OCI-LY1 (cell line): ENCODE measurements at regions not wholly inside any gene's neighbourhood (a gene's known extent, or its start where the extent isn't known, plus 50 kb on each side); places are given as distances from the start of the nearest gene placed in this dataset.

Experiments used
- H2AFZ ChIP-seq: fragments of 200-600 bp; sonication (generic), shearing (Covaris generic); 2 replicates; pipeline ENCODE4 v1.6.0; 2014; ENCODE audit warnings: antibody characterized with exemption, mild to moderate bottlenecking, low read length
- H3F3A ChIP-seq: fragments of 200-600 bp; sonication (generic), shearing (Covaris generic); 2 replicates; pipeline ENCODE4 v1.6.0; 2014; ENCODE audit warnings: mild to moderate bottlenecking, antibody characterized with exemption, low read length, moderate library complexity; ENCODE audit not compliant: insufficient read depth
- H3K27ac ChIP-seq: fragments of 200-600 bp; sonication (generic); 2 replicates; pipeline ENCODE4 v1.5.1; 2014; ENCODE audit warnings: low read length, mixed run types, mild to moderate bottlenecking, low read depth; ENCODE audit not compliant: poor library complexity, severe bottlenecking
- H3K27me3 ChIP-seq: fragments of 200-600 bp; sonication (generic); 2 replicates; pipeline ENCODE4 v1.6.0; 2014; ENCODE audit warnings: antibody characterized with exemption, mild to moderate bottlenecking, low read length, moderate library complexity; ENCODE audit not compliant: insufficient read depth
- H3K36me3 ChIP-seq: fragments of 200-600 bp; sonication (generic); 2 replicates; pipeline ENCODE4 v1.6.1; 2014; ENCODE audit warnings: mild to moderate bottlenecking, antibody characterized with exemption, low read length, moderate library complexity, mixed read lengths; ENCODE audit not compliant: insufficient read depth
- H3K4me1 ChIP-seq: fragments of 200-600 bp; sonication (generic); 2 replicates; pipeline ENCODE4 v1.5.1; 2014; ENCODE audit warnings: mild to moderate bottlenecking, low read length, moderate library complexity; ENCODE audit not compliant: insufficient read depth, severe bottlenecking
- H3K4me2 ChIP-seq: fragments of 200-600 bp; sonication (generic), shearing (Covaris generic); 2 replicates; pipeline ENCODE4 v1.6.1; 2014; ENCODE audit warnings: low read length
- H3K4me3 ChIP-seq: fragments of 200-600 bp; sonication (generic); 2 replicates; pipeline ENCODE4 v1.5.1; 2014; ENCODE audit warnings: low read length, low read depth, mild to moderate bottlenecking, mixed read lengths; ENCODE audit not compliant: poor library complexity, severe bottlenecking
- H3K79me2 ChIP-seq: fragments of 200-600 bp; shearing (Covaris generic); 2 replicates; pipeline ENCODE4 v1.6.1; 2016; ENCODE audit warnings: mixed run types, low read length, mixed read lengths; ENCODE audit not compliant: insufficient read depth
- H3K9ac ChIP-seq: fragments of 200-600 bp; sonication (generic), shearing (Covaris generic); 2 replicates; pipeline ENCODE4 v1.6.1; 2014; ENCODE audit warnings: mild to moderate bottlenecking, low read length, mixed read lengths
- H3K9me2 ChIP-seq: fragments of 200-600 bp; sonication (generic), shearing (Covaris generic); 2 replicates; pipeline ENCODE4 v1.6.1; 2014; ENCODE audit warnings: low read depth, mild to moderate bottlenecking, low read length, mixed read lengths
- H3K9me3 ChIP-seq: fragments of 200-600 bp; shearing (Covaris generic); 2 replicates; pipeline ENCODE4 v1.6.1; 2014; ENCODE audit warnings: low read length, mixed read lengths
- H4K20me1 ChIP-seq: fragments of 200-600 bp; sonication (generic), shearing (Covaris generic); 2 replicates; pipeline ENCODE4 v1.6.0; 2016; ENCODE audit warnings: mild to moderate bottlenecking, low read length; ENCODE audit not compliant: insufficient read depth
- CTCF ChIP-seq: fragments of 200-600 bp; sonication (generic), shearing (Covaris generic); IDR thresholded peaks from 2 replicates; pipeline ENCODE4 v1.5.1; 2017; ENCODE audit warnings: mild to moderate bottlenecking, antibody characterized with exemption, low read length, moderate library complexity, mixed read lengths
- EZH2 ChIP-seq: fragments of 200-600 bp; sonication (generic), shearing (Covaris generic); IDR thresholded peaks from 2 replicates; pipeline ENCODE4 v1.8.0; 2017; ENCODE audit warnings: borderline replicate concordance, mixed run types, mild to moderate bottlenecking, antibody characterized with exemption, low read length, moderate library complexity, mixed read lengths

GRCh38 chr14:26175658-26176057 lies 422.2 kb downstream of the NOVA1 start:
- Histone ChIP-seq H3F3A (no peaks in the 10 kb centered on the region), H3K9me2 (no peaks in the 10 kb centered on the region), H3K4me1 (no peaks in the 10 kb centered on the region), H3K9me3 (no peaks in the 10 kb centered on the region), H4K20me1 (no peaks in the 10 kb centered on the region), H3K27ac (no peak overlapping the region), H3K4me2 (no peak overlapping the region), H3K9ac (no peak overlapping the region), H3K4me3 (no peak overlapping the region), H3K79me2 (no peaks in the 10 kb centered on the region), H3K36me3 (no peaks in the 10 kb centered on the region), H3K27me3 (no peaks in the 10 kb centered on the region), H2AFZ (no peak overlapping the region)
- TF ChIP-seq EZH2 (no peak), CTCF (no peak)

- TF ChIP-seq CTCF: no peak
- no peak for TF ChIP-seq EZH2
- Histone ChIP-seq H3F3A (no peaks in the 10 kb centered on the region), H3K9me3 (no peaks in the 10 kb centered on the region), H3K9me2 (no peaks in the 10 kb centered on the region), H4K20me1 (no peaks in the 10 kb centered on the region), H3K36me3 (no peaks in the 10 kb centered on the region), H3K4me1 (no peaks in the 10 kb centered on the region), H2AFZ (no peak overlapping the region), H3K79me2 (no peaks in the 10 kb centered on the region), H3K27ac (no peak overlapping the region), H3K9ac (no peak overlapping the region), H3K4me3 (no peak overlapping the region), H3K4me2 (no peak overlapping the region), H3K27me3 (no peaks in the 10 kb centered on the region)
These were observed 423.4 kb downstream of the NOVA1 start for GRCh38 chr14:26174395-26174794.

GRCh38 chr14:26173581-26174110 lies 424.2 kb downstream of the NOVA1 start:
- Histone ChIP-seq H3K9ac (no peak overlapping the region), H3K9me2 (no peaks in the 10 kb centered on the region)

More at GRCh38 chr14:26173581-26174110, 424.2 kb downstream of the NOVA1 start:
- H3K27me3 ChIP-seq: no peaks in the 10 kb centered on the region
- no peaks in the 10 kb centered on the region for H3K9me3 ChIP-seq
- no peaks in the 10 kb centered on the region for H4K20me1 ChIP-seq
- no peak overlapping the region for H3K4me2 ChIP-seq
- H3K4me3 ChIP-seq: no peak overlapping the region
- H2AFZ ChIP-seq: no peak overlapping the region
- H3K79me2 ChIP-seq: no peaks in the 10 kb centered on the region
- no peaks in the 10 kb centered on the region for H3K4me1 ChIP-seq
- TF ChIP-seq EZH2: no peak
- TF ChIP-seq CTCF: no peak
- H3F3A ChIP-seq: no peaks in the 10 kb centered on the region
- no peak overlapping the region for H3K27ac ChIP-seq
- no peaks in the 10 kb centered on the region for H3K36me3 ChIP-seq
